Transverse colon (tissue), 4 donors: ENCODE measurements at regions not wholly inside any gene's neighbourhood (a gene's known extent, or its start where the extent isn't known, plus 50 kb on each side); places are given as distances from the start of the nearest gene placed in this dataset.

Experiments
- DNase-seq: peaks from one replicate; pipeline ENCODE4 v3.0.0-alpha.2; 2019
- H3K27ac ChIP-seq, 4 donors: fragments of 200-600 bp; sonication (generic); 2 replicates each; pipeline ENCODE4 v1.5.1; 2016 to 2018; ENCODE audit warnings: inconsistent platforms in 4 of 4
- H3K27me3 ChIP-seq: fragments of 200-600 bp; sonication (generic); 2 replicates; pipeline ENCODE4 v1.5.1; 2017; ENCODE audit warnings: inconsistent platforms
- H3K36me3 ChIP-seq, 4 donors: fragments of 200-600 bp; sonication (generic); 2 replicates each; pipeline ENCODE4 v1.5.1; 2017 to 2019; ENCODE audit warnings: inconsistent platforms in 4 of 4
- H3K4me1 ChIP-seq, 4 donors: fragments of 200-600 bp; sonication (generic); 2 replicates each; pipeline ENCODE4 v1.5.1; 2017 to 2020; ENCODE audit warnings: inconsistent platforms in 4 of 4
- H3K4me3 ChIP-seq, 4 donors: fragments of 200-600 bp; sonication (generic); 1 replicate in 1 of 4; 2 replicates in 3 of 4; pipeline versions ENCODE4 v1.5.1 to v1.6.1; 2017 to 2019; ENCODE audit warnings: inconsistent platforms in 4 of 4
- H3K9me3 ChIP-seq, 2 donors: fragments of 200-600 bp; sonication (generic); 2 replicates each; pipeline ENCODE4 v1.5.1; 2017 to 2019; ENCODE audit warnings: inconsistent platforms in 2 of 2
- CTCF ChIP-seq, 5 experiments: fragments of 200-600 bp in 3 of 5; fragments of 450-650 bp in 2 of 5; sonication (generic) in 3 of 5; IDR thresholded peaks; 1 replicate in 2 of 5; 2 replicates in 3 of 5; pipeline ENCODE4 v1.5.1; 2016 to 2017; ENCODE audit warnings: antibody characterized with exemption in 5 of 5, inconsistent platforms in 3 of 5, mild to moderate bottlenecking in 2 of 5, moderate library complexity in 1 of 5
- EP300 ChIP-seq: sonication (generic); formaldehyde crosslinking; IDR thresholded peaks from one replicate; pipeline ENCODE4 v1.6.1; 2017; ENCODE audit warnings: antibody characterized with exemption, low read depth
- POLR2A ChIP-seq: fragments of 450-650 bp; IDR thresholded peaks from one replicate; pipeline ENCODE4 v1.6.1; 2016; ENCODE audit warnings: antibody characterized with exemption, mild to moderate bottlenecking, moderate library complexity
- POLR2AphosphoS5 ChIP-seq, 3 donors: sonication (generic); formaldehyde crosslinking; IDR thresholded peaks; one replicate each; pipeline ENCODE4 v1.6.1; 2016; ENCODE audit warnings: antibody characterized with exemption in 3 of 3
- WGBS, 2 donors: methylation state at CpG; one replicate each; pipeline ENCODE4 v1.1.5; 2018; ENCODE audit warnings: low coverage in 1 of 2; 5-methylcytosine and 5-hydroxymethylcytosine counted together
- in situ Hi-C, 4 donors: fragments of 200-750 bp; cut with MboI; loops; one replicate each; pipeline versions ENCODE4 v1.15.0 to v1.15.1; 2017; ENCODE audit warnings: low sequenced_read_pairs in 3 of 4, low pct_ligation_motif_present in 1 of 4, low pct_unique_long_range_greater_than_20kb in 1 of 4
- intact Hi-C: fragments of 100-400 bp; cut with DNase I; formaldehyde crosslinking; loops from one replicate; pipeline ENCODE4 v1.15.1; 2023; ENCODE audit warnings: low total_unique reads

- Histone ChIP-seq H3K27me3 (no peaks in the 10 kb centered on the region), H3K36me3 (no peaks in the 10 kb centered on the region), H3K27ac (no peak overlapping the region), H3K9me3 (no peaks in the 10 kb centered on the region), H3K4me3 (no peak overlapping the region), H3K4me1 (no peaks in the 10 kb centered on the region)
- TF ChIP-seq EP300 = no peak
- no peak for TF ChIP-seq CTCF (IDR thresholded peaks at IDR 0.05)
- no peak for TF ChIP-seq POLR2A
- in situ Hi-C loops = no loop called here
- intact Hi-C loops = no loop called here
- WGBS, 2 donors = 25% methylated on average over 5 of the region's 5 CpGs; no CpG with 5 or more reads in 1 of the 2 donors
- DNase-seq = no peak
Observed at GRCh38 chr2:71863396-71863795, 284.3 kb downstream of the CYP26B1 start.

- no peak for DNase-seq
- TF ChIP-seq CTCF (IDR thresholded peaks at IDR 0.05) = no peak
- TF ChIP-seq EP300 = no peak
- no peak for TF ChIP-seq POLR2AphosphoS5 (IDR thresholded peaks at IDR 0.05)
- TF ChIP-seq POLR2A = no peak
- no peaks in the 10 kb centered on the region for H3K9me3 ChIP-seq
- 43 to 44% methylated on average over 3 of the region's 3 CpGs for WGBS, 2 donors
- no peak overlapping the region for H3K4me3 ChIP-seq
- H3K4me1 ChIP-seq = no peaks in the 10 kb centered on the region
- no peaks in the 10 kb centered on the region for H3K36me3 ChIP-seq
- no peak overlapping the region for H3K27ac ChIP-seq
- in situ Hi-C loops (no loop called here), intact Hi-C loops (no loop called here)
- H3K27me3 ChIP-seq = no peaks in the 10 kb centered on the region
Observed at GRCh38 chr2:71862921-71863320, 284.7 kb downstream of the CYP26B1 start.

- Histone ChIP-seq H3K27ac (no peak overlapping the region), H3K4me1 (no peaks in the 10 kb centered on the region), H3K4me3 (no peak overlapping the region), H3K9me3 (no peaks in the 10 kb centered on the region), H3K36me3 (no peaks in the 10 kb centered on the region), H3K27me3 (no peaks in the 10 kb centered on the region)
- 54 to 70% methylated on average over 3 to 17 of the region's 17 CpGs for WGBS, 2 donors
- intact Hi-C loops = no loop called here
- TF ChIP-seq CTCF (IDR thresholded peaks at IDR 0.05) = no peak
- TF ChIP-seq POLR2A = no peak
- no peak for TF ChIP-seq EP300
- no peak for TF ChIP-seq POLR2AphosphoS5 (IDR thresholded peaks at IDR 0.05)
- no peak for DNase-seq
- in situ Hi-C loops = no loop called here
Observed at GRCh38 chr2:71861186-71862160, 286.2 kb downstream of the CYP26B1 start.

- no peak for TF ChIP-seq CTCF (IDR thresholded peaks at IDR 0.05)
- no peak for TF ChIP-seq EP300
- TF ChIP-seq POLR2AphosphoS5 (IDR thresholded peaks at IDR 0.05) = no peak
- no peak for TF ChIP-seq POLR2A
- Histone ChIP-seq H3K9me3 (no peaks in the 10 kb centered on the region), H3K27me3 (no peaks in the 10 kb centered on the region), H3K4me1 (no peaks in the 10 kb centered on the region), H3K36me3 (no peaks in the 10 kb centered on the region), H3K27ac (no peak overlapping the region), H3K4me3 (no peak overlapping the region)
- in situ Hi-C loops = no loop called here
- intact Hi-C loops = no loop called here
- DNase-seq = no peak
- 83 to 84% methylated on average over 3 to 4 of the region's 4 CpGs for WGBS, 2 donors
Observed at GRCh38 chr2:71860381-71860926, 287.2 kb downstream of the CYP26B1 start.
